Gastrocnemius medialis (tissue), 4 donors: ENCODE measurements at regions not wholly inside any gene's neighbourhood (a gene's known extent, or its start where the extent isn't known, plus 50 kb on each side); places are given as distances from the start of the nearest gene placed in this dataset.

Experiments
- CTCF ChIP-seq, 5 experiments: fragments of 450-650 bp in 3 of 5; fragments of 200-600 bp in 2 of 5; sonication (generic) in 2 of 5; IDR thresholded peaks in 4 of 5; conservative IDR thresholded peaks in 1 of 5; 1 replicate in 4 of 5; 2 replicates in 1 of 5; pipeline ENCODE4 v1.5.1; 2016 to 2019; ENCODE audit warnings: antibody characterized with exemption in 5 of 5, mild to moderate bottlenecking in 3 of 5, moderate library complexity in 3 of 5
- POLR2A ChIP-seq, 2 donors: fragments of 450-650 bp; IDR thresholded peaks; one replicate each; pipeline ENCODE4 v1.6.1; 2017; ENCODE audit warnings: antibody characterized with exemption in 2 of 2, mild to moderate bottlenecking in 2 of 2, moderate library complexity in 2 of 2

- TF ChIP-seq POLR2A (IDR thresholded peaks at IDR 0.05) (no peak), CTCF (IDR thresholded peaks at IDR 0.05 in 4 of 5, conservative IDR thresholded peaks at IDR 0.05 in 1 of 5) (no peak)
Observed at GRCh38 chr17:12429116-12429515, 236.6 kb upstream of the MYOCD start.
